ENCODE measurements at regions not wholly inside any gene's neighbourhood (a gene's known extent, or its start where the extent isn't known, plus 50 kb on each side); places are given as distances from the start of the nearest gene placed in this dataset.

GRCh38 chrX:128438082-128438481, 385.9 kb upstream of the ACTRT1 start:
- no peak for TF ChIP-seq CTCF (IDR thresholded peaks at IDR 0.05)
- TF ChIP-seq SMC3 (IDR thresholded peaks at IDR 0.05): no peak
- TF ChIP-seq MAFK (IDR thresholded peaks at IDR 0.05; ENCODE audit: partially characterized antibody): peak; percentile 44
- TF ChIP-seq CEBPB (IDR thresholded peaks at IDR 0.05): no peak
- no peak for TF ChIP-seq PBX3 (IDR thresholded peaks at IDR 0.05)
- TF ChIP-seq RARB (CRISPR knock-in tag; IDR thresholded peaks at IDR 0.05): no peak
- TF ChIP-seq USF2 (IDR thresholded peaks at IDR 0.05): no peak
- no peak for TF ChIP-seq HOXA7 (CRISPR knock-in tag; IDR thresholded peaks at IDR 0.05)
- TF ChIP-seq KDM5A (IDR thresholded peaks at IDR 0.05): no peak
- no peak for TF ChIP-seq CHD4 (IDR thresholded peaks at IDR 0.05; ENCODE audit: borderline replicate concordance)
- TF ChIP-seq RFX5 (IDR thresholded peaks at IDR 0.05): no peak
- no peak for TF ChIP-seq NR3C1 (IDR thresholded peaks at IDR 0.05)

Measured in A549 (cell line).